PFSK-1 (cell line): ENCODE measurements at regions not wholly inside any gene's neighbourhood (a gene's known extent, or its start where the extent isn't known, plus 50 kb on each side); places are given as distances from the start of the nearest gene placed in this dataset.

Experiments used
- POLR2AphosphoS5 ChIP-seq: IDR thresholded peaks from 2 replicates; pipeline ENCODE4 v1.6.1; 2012; ENCODE audit warnings: low read depth, mild to moderate bottlenecking, control low read depth, low read length, moderate library complexity
- REST ChIP-seq, 2 experiments: IDR thresholded peaks; 2 replicates each; pipeline versions ENCODE4 v1.6.1 to v1.8.0; 2011 to 2012; ENCODE audit warnings: low read depth in 2 of 2, low read length in 2 of 2, control low read depth in 1 of 2, inconsistent platforms in 1 of 2, mild to moderate bottlenecking in 1 of 2, moderate library complexity in 1 of 2; ENCODE audit not compliant: insufficient read depth in 1 of 2
- SIN3A ChIP-seq: IDR thresholded peaks from 2 replicates; pipeline ENCODE4 v1.6.1; 2012; ENCODE audit warnings: mild to moderate bottlenecking, low read length, moderate library complexity, borderline replicate concordance; ENCODE audit not compliant: insufficient read depth
- TAF1 ChIP-seq: IDR thresholded peaks from 2 replicates; pipeline ENCODE4 v1.6.1; 2012; ENCODE audit warnings: low read length, control low read depth, borderline replicate concordance; ENCODE audit not compliant: insufficient read depth

GRCh38 chr4:31999848-32000247 is 1279.7 kb downstream of the PCDH7 start:
- TF ChIP-seq POLR2AphosphoS5: no peak
- no peak for TF ChIP-seq SIN3A
- TF ChIP-seq REST (IDR thresholded peaks at IDR 0.05; ENCODE audit: insufficient read depth in 1 of 2, low read depth in 2 of 2, low read length in 2 of 2): no peak
- TF ChIP-seq TAF1: no peak
